OCI-LY1 (cell line): ENCODE measurements at regions not wholly inside any gene's neighbourhood (a gene's known extent, or its start where the extent isn't known, plus 50 kb on each side); places are given as distances from the start of the nearest gene placed in this dataset.

ENCODE experiments used
- CTCF ChIP-seq: fragments of 200-600 bp; sonication (generic), shearing (Covaris generic); IDR thresholded peaks from 2 replicates; pipeline ENCODE4 v1.5.1; 2017; ENCODE audit warnings: mild to moderate bottlenecking, antibody characterized with exemption, low read length, moderate library complexity, mixed read lengths
- EZH2 ChIP-seq: fragments of 200-600 bp; sonication (generic), shearing (Covaris generic); IDR thresholded peaks from 2 replicates; pipeline ENCODE4 v1.8.0; 2017; ENCODE audit warnings: borderline replicate concordance, mixed run types, mild to moderate bottlenecking, antibody characterized with exemption, low read length, moderate library complexity, mixed read lengths

DNA sequence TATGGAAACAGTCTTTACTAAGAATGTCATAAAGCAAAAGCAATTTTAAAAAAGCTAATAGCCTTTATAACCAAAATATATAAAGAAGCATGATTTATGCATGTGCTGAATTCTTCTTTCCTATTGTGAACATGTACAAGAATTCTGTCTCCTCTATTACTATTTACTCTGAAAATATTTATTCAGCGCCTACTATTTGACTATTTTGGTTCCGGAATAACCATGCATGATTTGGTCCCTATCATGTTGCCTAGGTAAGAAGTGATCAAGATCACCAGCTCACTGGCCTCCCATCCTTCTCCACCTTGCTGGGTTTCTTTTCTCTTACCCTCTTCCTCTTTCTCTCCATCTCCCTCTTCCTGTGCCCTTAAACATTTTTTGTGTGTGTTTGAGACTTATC, 443.8 kb downstream of the SH3GL2 start:
- TF ChIP-seq CTCF (no peak), EZH2 (no peak)
